GM12878 (cell line): ENCODE measurements at regions not wholly inside any gene's neighbourhood (a gene's known extent, or its start where the extent isn't known, plus 50 kb on each side); places are given as distances from the start of the nearest gene placed in this dataset.

Experiments
- ATAC-seq: fragments of 200-7000 bp; cut with Tn5 transposase; 3 replicates; pipeline ENCODE4 v1.9.1; 2020; ENCODE audit warnings: mild to moderate bottlenecking, moderate library complexity
- BruUV-seq: library from RNA; stranded (reverse); fragments of 400-500 nt; replicated peaks from 2 replicates; lab custom pipeline; 2021; lab: Mats Ljungman, UMichigan
- CTCF ChIA-PET: fragments of 300-600 bp; sonication (Branson Sonifier 250); formaldehyde crosslinking; extraction: SDS; loops from one replicate; lab custom pipeline; 2021; ENCODE audit warnings: inconsistent platforms; lab: Yijun Ruan, JAX
- POLR2A ChIA-PET: fragments of 350-600 bp; formaldehyde crosslinking; extraction: SDS; loops from one replicate; lab custom pipeline; 2021; ENCODE audit warnings: inconsistent platforms; lab: Charles Lee
- RAD21 ChIA-PET: fragments of 300-600 bp; sonication (Branson Sonifier 250); formaldehyde crosslinking; loops from one replicate; lab custom pipeline; 2023; ENCODE audit warnings: antibody characterized with exemption; ENCODE audit not compliant: unreplicated experiment; lab: Charles Lee
- SMC1A ChIA-PET: fragments of 300-600 bp; sonication (Branson Sonifier 250); formaldehyde crosslinking; loops from one replicate; lab custom pipeline; 2023; ENCODE audit not compliant: unreplicated experiment, uncharacterized antibody; lab: Charles Lee
- DNase-seq: peaks from one replicate; pipeline ENCODE4 v3.0.0-alpha.2; 2011; ENCODE audit warnings: low read depth, low spot score
- FAIRE-seq: peaks from 3 replicates; lab custom pipeline; 2011; peaks lifted over from hg19 to GRCh38; lab: Jason Lieb, UNC
- H2AFZ ChIP-seq: 2 replicates; pipeline ENCODE4 v1.6.0; 2011; ENCODE audit warnings: low read depth, low read length, control low read depth; ENCODE audit not compliant: control insufficient read depth
- H3K27ac ChIP-seq: 2 replicates; pipeline ENCODE4 v1.5.1; 2011; ENCODE audit warnings: control low read depth; ENCODE audit not compliant: control insufficient read depth, insufficient read depth
- H3K27me3 ChIP-seq, 2 experiments: replicated peaks in 1 of 2; 2 replicates each; pipeline versions ENCODE4 v1.6.0 to v1.6.1; 2011; ENCODE audit warnings: low read length in 1 of 2; ENCODE audit not compliant: control insufficient read depth in 2 of 2, insufficient read depth in 2 of 2
- H3K36me3 ChIP-seq, 2 experiments: 2 replicates each; pipeline ENCODE4 v1.5.1; 2011; ENCODE audit warnings: low read length in 1 of 2; ENCODE audit not compliant: control insufficient read depth in 2 of 2, insufficient read depth in 2 of 2
- H3K4me1 ChIP-seq: 2 replicates; pipeline ENCODE4 v1.6.1; 2011; ENCODE audit warnings: mild to moderate bottlenecking, low read length, moderate library complexity, mixed read lengths; ENCODE audit not compliant: control insufficient read depth, insufficient read depth
- H3K4me2 ChIP-seq: 2 replicates; pipeline ENCODE4 v1.6.0; 2011; ENCODE audit warnings: control low read depth; ENCODE audit not compliant: control insufficient read depth, insufficient read depth
- H3K4me3 ChIP-seq: fragments of 200-600 bp; sonication (generic); 2 replicates; pipeline ENCODE4 v1.5.1; 2016
- H3K79me2 ChIP-seq: 2 replicates; pipeline ENCODE4 v1.6.0; 2011; ENCODE audit warnings: low read length; ENCODE audit not compliant: control insufficient read depth, insufficient read depth
- H3K9ac ChIP-seq: 2 replicates; pipeline ENCODE4 v1.8.0; 2011; ENCODE audit warnings: low read length, control low read depth, mixed read lengths; ENCODE audit not compliant: control insufficient read depth, insufficient read depth
- H3K9me3 ChIP-seq: replicated peaks from 3 replicates; pipeline ENCODE4 v1.5.1; 2011; ENCODE audit warnings: mild to moderate bottlenecking, low read length; ENCODE audit not compliant: control insufficient read depth, insufficient read depth
- H4K20me1 ChIP-seq: 2 replicates; pipeline ENCODE4 v1.6.0; 2011; ENCODE audit not compliant: control insufficient read depth, insufficient read depth
- E4F1 ChIP-seq: fragments of 450-650 bp; IDR thresholded peaks from 2 replicates; pipeline ENCODE4 v1.6.1; 2018; ENCODE audit warnings: borderline replicate concordance, mild to moderate bottlenecking; ENCODE audit not compliant: partially characterized antibody
- ELK1 ChIP-seq: IDR thresholded peaks from 2 replicates; pipeline ENCODE4 v1.6.1; 2012; ENCODE audit warnings: low read depth, low read length, improper control_type of control experiment
- NR2F1 ChIP-seq: fragments of 450-650 bp; conservative IDR thresholded peaks from 2 replicates; pipeline ENCODE4 v1.6.1; 2017; ENCODE audit warnings: mild to moderate bottlenecking
- TCF3 ChIP-seq: IDR thresholded peaks from 2 replicates; pipeline ENCODE4 v1.6.1; 2012; ENCODE audit warnings: low read depth, mild to moderate bottlenecking, low read length, borderline replicate concordance; ENCODE audit not compliant: insufficient read depth
- YY1 ChIP-seq: IDR thresholded peaks from 2 replicates; pipeline ENCODE4 v1.6.1; 2011; ENCODE audit warnings: low read depth, mild to moderate bottlenecking, low read length
- WGBS: methylation state at CpG from one replicate; pipeline ENCODE4 v1.1.6; 2016; ENCODE audit warnings: low lambda C conversion rate; ENCODE audit not compliant: insufficient replicate concordance, insufficient coverage; ENCODE audit errors: missing lambda C conversion rate; 5-methylcytosine and 5-hydroxymethylcytosine counted together
- in situ Hi-C: fragments of 300-500 bp; cut with MboI; formaldehyde crosslinking; loops from 9 replicates; pipeline ENCODE4 v1.14.3; 2018; ENCODE audit warnings: mixed read lengths
- intact Hi-C: fragments of 100-400 bp; cut with micrococcal nuclease; formaldehyde crosslinking; loops from one replicate; pipeline ENCODE4 v1.14.2; 2022; ENCODE audit not compliant: unreplicated experiment

GRCh38 chrX:13252726-13253125, 67.1 kb downstream of the ATXN3L start:
- Histone ChIP-seq H4K20me1 (no peaks in the 10 kb centered on the region), H2AFZ (peak overlapping the region; percentile 40; the same call in 1 of the 2 replicates), H3K27ac (peak overlapping the region; percentile 92), H3K4me3 (no peak overlapping the region), H3K4me2 (no peak overlapping the region), H3K4me1 (peaks cover 46% of the 10 kb centered on the region), H3K27me3 (no peaks in the 10 kb centered on the region), H3K36me3 (no peaks in the 10 kb centered on the region), H3K9me3 (peaks cover 13% of the 10 kb centered on the region), H3K79me2 (no peaks in the 10 kb centered on the region), H3K9ac (no peak overlapping the region)
- no peak for DNase-seq
- ChIA-PET POLR2A (interaction anchor here (1.6 to 5.6 kb wide), 2 partner anchors 162 to 306 kb away, joined by 4 to 49 read pairs; no protein-coding TSS in a partner anchor), SMC1A (interaction anchor here (0.8 to 7.7 kb wide), 13 partner anchors 10 to 305 kb away, joined by 3 to 153 read pairs (median 5); no protein-coding TSS in a partner anchor), RAD21 (interaction anchor here (1.2 to 7.4 kb wide), 8 partner anchors 11 to 305 kb away, joined by 3 to 242 read pairs (median 41); no protein-coding TSS in a partner anchor), CTCF (interaction anchor here (5.0 to 6.5 kb wide), 4 partner anchors 11 to 306 kb away, joined by 33 to 143 read pairs (median 94); no protein-coding TSS in a partner anchor)
- ATAC-seq, result no peak
- 70% methylated on average over 4 of the region's 4 CpGs for WGBS
- no TSS peak for BruUV-seq
- intact Hi-C loops, result loop anchor here (10.0 kb wide), 2 partner anchors 402 to 438 kb away; partner anchors contain the start of gene TCEANC
- in situ Hi-C loops, result loop anchor here (10.0 kb wide), 1 partner anchor 232 kb away; no protein-coding TSS in a partner anchor
- no peak for FAIRE-seq
- TF ChIP-seq YY1, result no peak
- TF ChIP-seq E4F1, result no peak
- TF ChIP-seq TCF3, result no peak
- no peak for TF ChIP-seq NR2F1
- no peak for TF ChIP-seq ELK1
- TF ChIP-seq, all 136 proteins: peak for 0
